Panc1 (cell line): ENCODE measurements at regions not wholly inside any gene's neighbourhood (a gene's known extent, or its start where the extent isn't known, plus 50 kb on each side); places are given as distances from the start of the nearest gene placed in this dataset.
"Not testable (repeated sequence)": the region's sequence is repeated elsewhere in the genome, so short reads cannot be mapped to it uniquely, and the experiment has no call there.

ENCODE experiments used
- CTCF ChIP-seq: fragments of 450-650 bp; IDR thresholded peaks from 2 replicates; pipeline ENCODE4 v1.5.1; 2017; ENCODE audit warnings: mild to moderate bottlenecking
- POLR2AphosphoS5 ChIP-seq: IDR thresholded peaks from 2 replicates; pipeline ENCODE4 v1.6.1; 2012; ENCODE audit warnings: mild to moderate bottlenecking, low read depth, low read length, moderate library complexity
- REST ChIP-seq, 2 experiments: IDR thresholded peaks; 2 replicates each; pipeline ENCODE4 v1.6.1; 2011 to 2012; ENCODE audit warnings: low read depth in 2 of 2, control low read depth in 1 of 2, low read length in 1 of 2, mild to moderate bottlenecking in 1 of 2, moderate library complexity in 1 of 2; ENCODE audit not compliant: insufficient read depth in 1 of 2
- TCF7L2 ChIP-seq: IDR thresholded peaks from 2 replicates; pipeline ENCODE4 v1.6.1; 2011; ENCODE audit warnings: mild to moderate bottlenecking, low read depth, low read length, inconsistent platforms

GRCh38 chr10:42719339-42719738 is 63.3 kb upstream of the BMS1 start:
- not testable (repeated sequence) for TF ChIP-seq CTCF; POLR2AphosphoS5; TCF7L2; REST (IDR thresholded peaks at IDR 0.05; ENCODE audit: insufficient read depth in 1 of 2, low read depth in 2 of 2, low read length in 1 of 2)
